ENCODE measurements at regions not wholly inside any gene's neighbourhood (a gene's known extent, or its start where the extent isn't known, plus 50 kb on each side); places are given as distances from the start of the nearest gene placed in this dataset.
A peak's percentile ranks its signal among the peaks of the same experiment; 100 is the strongest.

- DNase-seq (ENCODE audit: low spot score) = no peak
These were observed 124.8 kb upstream of the CXCR4 start for GRCh38 chr2:136242687-136243277.

DNA sequence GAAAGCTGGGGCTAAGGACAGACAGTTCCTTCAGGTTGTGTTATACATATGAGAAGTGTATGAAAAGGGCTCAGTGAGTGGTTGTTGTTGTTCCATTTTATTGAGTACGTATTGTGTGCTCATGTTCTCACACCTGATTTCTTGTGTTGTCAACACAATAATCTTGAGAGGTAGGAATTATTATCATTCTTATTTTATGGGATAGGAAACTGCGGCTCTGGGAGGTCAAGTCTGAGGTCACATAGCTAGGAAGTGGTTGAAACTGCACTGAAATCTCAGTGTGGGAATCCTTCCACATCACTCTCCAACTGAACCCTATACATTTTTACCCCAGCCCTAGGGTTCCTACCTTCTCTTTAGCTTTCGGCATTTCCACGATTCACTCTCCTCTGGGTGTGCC, 124.2 kb upstream of the CXCR4 start:
- DNase-seq (ENCODE audit: low spot score) = no peak

GRCh38 chr2:136239079-136239685, 121.2 kb upstream of the CXCR4 start:
- no peak for DNase-seq (ENCODE audit: low spot score)

DNA sequence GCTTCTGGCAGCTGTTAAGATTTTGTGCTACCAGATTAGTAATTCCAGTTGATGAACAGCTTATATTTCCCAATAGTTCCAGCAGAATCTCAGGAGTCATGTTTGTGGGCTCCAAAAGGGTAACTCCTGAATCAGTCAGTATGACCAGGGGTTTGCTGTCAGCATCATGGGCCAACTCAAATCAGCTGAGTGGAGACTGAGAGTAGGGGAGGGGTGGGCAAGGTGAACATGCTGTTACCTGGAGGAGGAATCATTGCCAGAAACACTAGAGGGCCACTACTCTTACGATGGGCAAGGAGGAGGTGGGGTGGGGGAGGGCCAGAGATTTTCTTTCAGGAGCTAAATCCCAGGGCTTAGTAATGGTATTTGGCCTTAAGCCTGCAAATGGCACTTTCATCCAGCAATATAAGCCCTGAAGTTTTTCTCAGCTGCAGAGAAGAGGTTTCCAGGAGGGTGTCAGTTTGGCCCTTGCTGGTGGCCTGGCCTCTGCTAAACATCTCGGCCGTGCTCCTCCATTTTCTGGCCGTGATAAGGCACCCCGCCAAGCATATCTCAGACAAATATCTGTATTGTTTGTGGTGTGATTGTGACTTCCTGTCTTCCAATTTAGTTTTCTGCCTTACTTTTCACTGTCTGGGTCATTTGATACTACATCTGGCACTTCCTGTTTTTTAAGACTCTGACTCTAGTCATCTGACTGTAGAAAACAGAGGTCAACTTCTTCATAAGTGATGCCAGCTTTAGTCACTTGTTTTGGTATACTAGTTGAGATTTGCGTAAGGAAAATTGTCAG, 120.5 kb upstream of the CXCR4 start:
- DNase-seq (ENCODE audit: low spot score) = no peak

- DNase-seq (ENCODE audit: low spot score) = peak; percentile 88
These were observed 118.1 kb upstream of the CXCR4 start for GRCh38 chr2:136236019-136236418.

DNA sequence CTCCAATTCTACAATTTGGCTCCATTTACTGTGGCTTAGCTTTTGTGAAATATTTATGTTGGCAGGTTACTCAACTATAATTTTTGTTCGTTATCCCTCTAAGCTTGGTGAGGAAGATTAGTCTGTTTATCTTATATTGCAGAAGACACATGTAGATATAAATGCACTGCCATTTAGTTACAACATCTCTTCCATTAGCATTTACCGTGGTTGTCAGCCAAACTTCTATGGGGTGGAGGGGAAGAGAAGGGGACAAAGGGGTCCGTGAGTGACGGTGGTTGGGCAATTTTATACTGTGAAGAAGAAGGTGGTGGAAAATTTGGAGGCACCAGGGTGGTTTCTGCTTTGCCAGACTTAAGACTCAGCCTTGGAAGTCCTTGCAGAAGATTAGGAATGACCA, 117.6 kb upstream of the CXCR4 start:
- no peak for DNase-seq (ENCODE audit: low spot score)

GRCh38 chr2:136234261-136234660, 116.3 kb upstream of the CXCR4 start:
- DNase-seq (ENCODE audit: low spot score) = no peak

- DNase-seq (ENCODE audit: low spot score) = no peak
These were observed 115.3 kb upstream of the CXCR4 start for GRCh38 chr2:136233298-136233697.

DNA sequence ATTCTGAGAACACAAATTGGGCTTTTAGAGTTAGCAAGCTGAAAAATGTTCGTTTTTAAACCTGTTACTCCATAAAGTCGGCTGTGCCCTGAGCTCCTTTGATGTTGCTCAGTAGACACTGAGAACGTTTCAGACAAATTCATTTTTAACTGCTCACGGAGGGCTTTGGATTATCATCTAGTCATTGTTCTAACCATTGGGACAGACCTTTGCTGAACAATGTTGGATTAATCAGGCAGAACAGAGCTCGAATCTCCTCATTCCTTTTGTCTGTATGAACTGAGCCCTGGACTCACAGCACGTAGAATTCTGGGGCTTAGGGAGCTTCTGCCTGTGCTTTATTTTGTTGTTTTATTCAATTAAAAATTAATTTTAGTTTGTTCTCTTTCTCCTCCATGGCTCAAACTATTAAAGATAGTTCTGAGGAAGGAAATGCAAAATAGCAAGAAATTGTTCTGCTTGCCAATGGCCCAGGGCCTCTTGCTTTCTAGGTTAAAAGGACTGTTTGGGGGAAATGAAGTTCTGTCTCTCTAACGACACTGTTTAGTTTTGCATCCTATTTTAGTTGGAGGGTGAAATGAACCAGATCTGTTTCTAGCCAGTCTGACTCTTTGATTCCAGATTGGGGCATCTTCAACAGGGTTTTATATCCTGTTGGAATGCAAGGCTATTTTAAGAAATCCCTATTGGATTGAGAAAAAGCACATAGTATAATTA, 114.7 kb upstream of the CXCR4 start:
- no peak for DNase-seq (ENCODE audit: low spot score)

- DNase-seq (ENCODE audit: low spot score) = no peak
These were observed 112.5 kb upstream of the CXCR4 start for GRCh38 chr2:136230464-136230863.

- no peak for DNase-seq (ENCODE audit: low spot score)
These were observed 109.0 kb upstream of the CXCR4 start for GRCh38 chr2:136226903-136227302.

- no peak for DNase-seq (ENCODE audit: low spot score)
These were observed 108.2 kb upstream of the CXCR4 start for GRCh38 chr2:136225950-136226835.

GRCh38 chr2:136223274-136223673, 105.3 kb upstream of the CXCR4 start:
- DNase-seq (ENCODE audit: low spot score) = no peak

- no peak for DNase-seq (ENCODE audit: low spot score)
These were observed 104.9 kb upstream of the CXCR4 start for GRCh38 chr2:136222862-136223261.

GRCh38 chr2:136221026-136221425, 103.1 kb upstream of the CXCR4 start:
- no peak for DNase-seq (ENCODE audit: low spot score)

DNA sequence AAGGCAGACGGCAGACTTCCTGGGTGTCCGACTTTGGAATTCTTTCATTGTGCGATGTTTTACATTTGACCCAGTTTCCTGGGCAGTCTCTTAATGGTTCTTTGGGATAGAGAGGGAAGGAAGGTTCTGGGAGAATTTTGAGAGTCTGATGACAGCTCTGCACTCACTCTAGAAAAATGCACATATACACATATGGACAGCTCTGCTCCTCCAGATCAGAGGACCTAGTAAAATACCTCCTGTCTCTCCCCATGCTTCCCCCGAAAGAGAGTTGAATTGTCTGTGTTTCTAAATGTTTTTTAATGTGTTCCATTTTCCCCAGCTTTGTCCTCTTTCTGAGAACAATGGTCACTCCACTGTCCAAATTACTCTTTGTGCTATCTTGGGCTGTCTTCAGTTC, 102.0 kb upstream of the CXCR4 start:
- no peak for DNase-seq (ENCODE audit: low spot score)

DNA sequence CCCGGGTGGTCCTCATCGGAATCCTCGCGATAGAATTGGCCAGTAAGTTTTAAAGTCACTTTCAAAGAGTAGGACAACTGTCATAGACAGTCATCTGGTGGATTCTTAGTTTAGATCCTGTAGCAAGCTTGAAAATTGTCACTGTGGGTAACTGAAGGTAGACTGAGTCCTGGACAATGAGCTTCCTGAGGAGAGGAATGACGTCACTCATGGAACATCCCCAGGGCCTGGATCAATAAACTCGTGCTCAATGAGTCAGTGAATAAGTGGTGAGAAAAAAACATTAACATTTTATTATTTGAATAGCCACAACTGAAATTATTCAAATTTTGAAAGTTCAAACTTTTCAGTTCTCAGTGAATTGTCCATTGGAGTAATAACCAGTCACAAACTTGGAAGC, 101.4 kb upstream of the CXCR4 start:
- no peak for DNase-seq (ENCODE audit: low spot score)

- no peak for DNase-seq (ENCODE audit: low spot score)
These were observed 100.0 kb upstream of the CXCR4 start for GRCh38 chr2:136217996-136218395.

DNA sequence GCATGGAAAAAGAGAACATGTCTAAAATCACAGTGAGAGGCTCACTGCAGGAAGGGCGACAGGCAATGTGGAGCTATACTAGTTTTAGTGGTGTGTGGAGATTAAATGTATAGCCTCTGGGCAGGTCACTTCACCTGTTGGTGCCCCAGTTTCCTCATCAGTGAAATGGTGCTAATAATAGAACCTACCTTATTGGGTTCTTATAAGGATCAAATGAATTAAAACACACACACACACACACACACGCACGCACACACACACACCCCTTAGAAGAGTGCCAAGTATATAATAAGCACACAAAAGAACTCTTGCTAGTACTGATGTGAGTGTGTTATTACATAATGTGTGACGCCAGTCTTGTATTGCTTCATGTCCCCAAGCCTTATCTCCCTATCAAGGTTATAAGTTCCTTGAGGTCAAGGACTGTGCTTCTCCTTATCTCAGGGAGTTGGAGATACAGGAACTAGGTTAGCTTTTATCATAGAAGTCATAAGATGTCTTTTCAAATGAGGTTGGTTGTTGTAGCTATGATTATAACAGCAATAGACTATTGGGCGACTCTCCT, 98.0 kb upstream of the CXCR4 start:
- no peak for DNase-seq (ENCODE audit: low spot score)

DNA sequence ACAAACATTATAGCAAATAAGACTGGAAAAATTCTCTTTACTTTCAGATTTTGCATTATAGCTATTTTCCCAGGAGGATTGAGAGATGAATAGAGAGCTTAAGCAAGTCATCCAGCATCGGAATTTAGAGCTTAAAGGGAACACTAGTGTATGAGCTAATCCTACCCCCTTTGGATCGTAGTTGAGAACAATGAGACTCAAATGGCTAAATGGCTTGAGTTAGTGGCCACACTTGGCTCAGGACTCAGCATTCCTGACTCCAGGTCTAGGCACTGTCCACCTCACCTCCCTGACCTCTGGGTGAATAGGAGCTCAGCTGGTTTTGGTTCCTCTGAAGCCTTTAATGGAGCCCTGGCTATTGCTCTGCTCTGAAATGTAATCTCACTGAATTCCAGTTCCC, 97.5 kb upstream of the CXCR4 start:
- DNase-seq (ENCODE audit: low spot score) = no peak
